Neural cell (in vitro differentiated cells): ENCODE measurements at regions not wholly inside any gene's neighbourhood (a gene's known extent, or its start where the extent isn't known, plus 50 kb on each side); places are given as distances from the start of the nearest gene placed in this dataset.

Experiments
- EZH2 ChIP-seq: fragments of 200-600, 300-800 bp; shearing (Covaris generic), sonication (generic); IDR thresholded peaks from 2 replicates; pipeline ENCODE4 v1.6.1; 2014; ENCODE audit warnings: antibody characterized with exemption, low read length, borderline replicate concordance, mild to moderate bottlenecking; ENCODE audit not compliant: insufficient read depth, poor library complexity, severe bottlenecking
- TAF1 ChIP-seq: IDR thresholded peaks from 2 replicates; pipeline ENCODE4 v1.6.1; 2012; ENCODE audit warnings: low read depth
- TF ChIP-seq, protein P1 (sequence below): fragments of 450-650 bp; IDR thresholded peaks from 2 replicates; pipeline ENCODE4 v1.5.1; 2014; ENCODE audit warnings: antibody characterized with exemption, mild to moderate bottlenecking, moderate library complexity; ENCODE audit not compliant: poor library complexity, severe bottlenecking

GRCh38 chr2:129575880-129576279, 403.6 kb upstream of the RAB6C start:
- TF ChIP-seq EZH2 (no peak), TAF1 (no peak)
- TF ChIP-seq, protein P1, sequence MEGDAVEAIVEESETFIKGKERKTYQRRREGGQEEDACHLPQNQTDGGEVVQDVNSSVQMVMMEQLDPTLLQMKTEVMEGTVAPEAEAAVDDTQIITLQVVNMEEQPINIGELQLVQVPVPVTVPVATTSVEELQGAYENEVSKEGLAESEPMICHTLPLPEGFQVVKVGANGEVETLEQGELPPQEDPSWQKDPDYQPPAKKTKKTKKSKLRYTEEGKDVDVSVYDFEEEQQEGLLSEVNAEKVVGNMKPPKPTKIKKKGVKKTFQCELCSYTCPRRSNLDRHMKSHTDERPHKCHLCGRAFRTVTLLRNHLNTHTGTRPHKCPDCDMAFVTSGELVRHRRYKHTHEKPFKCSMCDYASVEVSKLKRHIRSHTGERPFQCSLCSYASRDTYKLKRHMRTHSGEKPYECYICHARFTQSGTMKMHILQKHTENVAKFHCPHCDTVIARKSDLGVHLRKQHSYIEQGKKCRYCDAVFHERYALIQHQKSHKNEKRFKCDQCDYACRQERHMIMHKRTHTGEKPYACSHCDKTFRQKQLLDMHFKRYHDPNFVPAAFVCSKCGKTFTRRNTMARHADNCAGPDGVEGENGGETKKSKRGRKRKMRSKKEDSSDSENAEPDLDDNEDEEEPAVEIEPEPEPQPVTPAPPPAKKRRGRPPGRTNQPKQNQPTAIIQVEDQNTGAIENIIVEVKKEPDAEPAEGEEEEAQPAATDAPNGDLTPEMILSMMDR = no peak
